ENCODE measurements at regions not wholly inside any gene's neighbourhood (a gene's known extent, or its start where the extent isn't known, plus 50 kb on each side); places are given as distances from the start of the nearest gene placed in this dataset.

GRCh38 chr7:136549756-136550155, 318.7 kb upstream of the CHRM2 start (continued):
- no peak for TF ChIP-seq PHF8 (conservative IDR thresholded peaks at IDR 0.05; ENCODE audit: low read depth, low read length)
- no peak for TF ChIP-seq ASH2L (IDR thresholded peaks at IDR 0.05; ENCODE audit: low read length)
- TF ChIP-seq CHD2 (IDR thresholded peaks at IDR 0.05; ENCODE audit: low read length) = no peak
- TF ChIP-seq MAX (IDR thresholded peaks at IDR 0.05) = no peak
- no peak for TF ChIP-seq MAFK (IDR thresholded peaks at IDR 0.05; ENCODE audit: low read depth, low read length)
- TF ChIP-seq RFX5 (IDR thresholded peaks at IDR 0.05; ENCODE audit: borderline replicate concordance, low read depth, low read length) = no peak
- TF ChIP-seq E2F6 (IDR thresholded peaks at IDR 0.05) = no peak
- no peak for TF ChIP-seq CHD1 (IDR thresholded peaks at IDR 0.05; ENCODE audit: low read depth, low read length)
- TF ChIP-seq CBX8 (IDR thresholded peaks at IDR 0.05; ENCODE audit: borderline replicate concordance, low read depth, low read length) = no peak
- no peak for TF ChIP-seq KDM5A (IDR thresholded peaks at IDR 0.05; ENCODE audit: low read length)
